Neural crest cell (in vitro differentiated cells): ENCODE measurements at regions not wholly inside any gene's neighbourhood (a gene's known extent, or its start where the extent isn't known, plus 50 kb on each side); places are given as distances from the start of the nearest gene placed in this dataset.

Source experiments
- DNase-seq: peaks from one replicate; pipeline ENCODE4 v3.0.0; 2021; ENCODE audit warnings: low read depth, mixed read lengths, low spot score
- H3K27ac Mint-ChIP-seq: one replicate; pipeline ENCODE4 v1.8.0; 2021; ENCODE audit warnings: mild to moderate bottlenecking, mixed read lengths; ENCODE audit not compliant: unreplicated experiment
- H3K27me3 Mint-ChIP-seq: 2 replicates; pipeline ENCODE4 v1.8.0; 2021; ENCODE audit warnings: low read depth, mild to moderate bottlenecking, mixed read lengths
- H3K36me3 Mint-ChIP-seq: 2 replicates; pipeline ENCODE4 v1.8.0; 2021; ENCODE audit warnings: low read depth, mild to moderate bottlenecking, mixed read lengths
- H3K4me1 Mint-ChIP-seq: 2 replicates; pipeline ENCODE4 v1.8.0; 2021; ENCODE audit warnings: mixed read lengths
- H3K4me3 Mint-ChIP-seq: one replicate; pipeline ENCODE4 v1.8.0; 2021; ENCODE audit warnings: mild to moderate bottlenecking, mixed read lengths
- H3K9me3 Mint-ChIP-seq: 2 replicates; pipeline ENCODE4 v1.8.0; 2021; ENCODE audit warnings: mixed read lengths
- CTCF ChIP-seq: fragments of 200-600 bp; sonication (generic); conservative IDR thresholded peaks from 2 replicates; pipeline ENCODE4 v1.5.0; 2021; ENCODE audit warnings: antibody characterized with exemption, mild to moderate bottlenecking

GRCh38 chr4:23134331-23134730 is 441.6 kb downstream of the GBA3 start:
- Mint-ChIP-seq H3K36me3 (no peaks in the 10 kb centered on the region), H3K27me3 (no peaks in the 10 kb centered on the region), H3K9me3 (no peaks in the 10 kb centered on the region), H3K4me1 (peaks cover 19% of the 10 kb centered on the region), H3K4me3 (no peak overlapping the region), H3K27ac (no peak overlapping the region)
- DNase-seq, result no peak
- no peak for TF ChIP-seq CTCF

- no peak overlapping the region for H3K27ac Mint-ChIP-seq
- DNase-seq, result no peak
- H3K27me3 Mint-ChIP-seq, result no peaks in the 10 kb centered on the region
- peaks cover 4% of the 10 kb centered on the region for H3K9me3 Mint-ChIP-seq
- H3K4me1 Mint-ChIP-seq, result peaks cover 1% of the 10 kb centered on the region
- H3K36me3 Mint-ChIP-seq, result no peaks in the 10 kb centered on the region
- no peak overlapping the region for H3K4me3 Mint-ChIP-seq
- TF ChIP-seq CTCF, result no peak
These were observed 438.1 kb downstream of the GBA3 start for GRCh38 chr4:23130845-23131244.

GRCh38 chr4:23125118-23125517 is 432.4 kb downstream of the GBA3 start:
- Mint-ChIP-seq H3K27me3 (no peaks in the 10 kb centered on the region), H3K27ac (no peak overlapping the region), H3K36me3 (peaks cover 4% of the 10 kb centered on the region), H3K4me1 (no peaks in the 10 kb centered on the region), H3K9me3 (peaks cover 12% of the 10 kb centered on the region), H3K4me3 (no peak overlapping the region)
- no peak for DNase-seq
- TF ChIP-seq CTCF, result no peak

- H3K27ac Mint-ChIP-seq, result no peak overlapping the region
- H3K4me1 Mint-ChIP-seq, result no peaks in the 10 kb centered on the region
- peaks cover 9% of the 10 kb centered on the region for H3K9me3 Mint-ChIP-seq
These were observed 430.1 kb downstream of the GBA3 start for GRCh38 chr4:23122666-23123400.

GRCh38 chr4:23120374-23120773 is 427.6 kb downstream of the GBA3 start:
- H3K27ac Mint-ChIP-seq, result no peak overlapping the region
- no peaks in the 10 kb centered on the region for H3K27me3 Mint-ChIP-seq
- H3K4me3 Mint-ChIP-seq, result no peak overlapping the region
- peaks cover 5% of the 10 kb centered on the region for H3K9me3 Mint-ChIP-seq
- no peak for DNase-seq
- TF ChIP-seq CTCF, result no peak
- no peaks in the 10 kb centered on the region for H3K4me1 Mint-ChIP-seq
- peaks cover 4% of the 10 kb centered on the region for H3K36me3 Mint-ChIP-seq

More at GRCh38 chr4:23122666-23123400, 430.1 kb downstream of the GBA3 start:
- Mint-ChIP-seq H3K4me3 (no peak overlapping the region), H3K36me3 (peaks cover 4% of the 10 kb centered on the region), H3K27me3 (no peaks in the 10 kb centered on the region)
- no peak for TF ChIP-seq CTCF
- no peak for DNase-seq
